HG02943 (cell line): ENCODE measurements at regions not wholly inside any gene's neighbourhood (a gene's known extent, or its start where the extent isn't known, plus 50 kb on each side); places are given as distances from the start of the nearest gene placed in this dataset.
A peak's percentile ranks its signal among the peaks of the same experiment; 100 is the strongest.

Experiments used
- ATAC-seq: cut with Tn5 transposase; IDR thresholded peaks from one replicate; pipeline ENCODE4 v1.9.1; 2021; ENCODE audit warnings: mild to moderate bottlenecking, low read depth, moderate library complexity; ENCODE audit not compliant: unreplicated experiment

GRCh38 chr5:6201631-6202030 lies 176.7 kb downstream of the MED10 start:
- no peak for ATAC-seq

- ATAC-seq, result no peak
These were observed 179.8 kb downstream of the MED10 start for GRCh38 chr5:6198531-6198930.

GRCh38 chr5:6197427-6197826 lies 180.9 kb downstream of the MED10 start:
- ATAC-seq, result no peak

- ATAC-seq, result no peak
These were observed 182.5 kb downstream of the MED10 start for GRCh38 chr5:6195711-6196358.

GRCh38 chr5:6194906-6195612 lies 183.3 kb downstream of the MED10 start:
- ATAC-seq, result no peak

- ATAC-seq, result no peak
These were observed 184.0 kb downstream of the MED10 start for GRCh38 chr5:6194261-6194875.

GRCh38 chr5:6193310-6193709 lies 185.0 kb downstream of the MED10 start:
- ATAC-seq, result no peak

- no peak for ATAC-seq
These were observed 187.5 kb downstream of the MED10 start for GRCh38 chr5:6190838-6191237.

- no peak for ATAC-seq
These were observed 189.4 kb downstream of the MED10 start for GRCh38 chr5:6188976-6189375.

- peak; percentile 91 for ATAC-seq
These were observed 190.0 kb downstream of the MED10 start for GRCh38 chr5:6188344-6188743.

GRCh38 chr5:6187501-6187900 lies 190.8 kb downstream of the MED10 start:
- ATAC-seq, result no peak

- ATAC-seq, result no peak
These were observed 192.8 kb downstream of the MED10 start for GRCh38 chr5:6185574-6185973.

- ATAC-seq, result no peak
These were observed 193.9 kb downstream of the MED10 start for GRCh38 chr5:6184481-6184880.

GRCh38 chr5:6183391-6184390 lies 194.7 kb downstream of the MED10 start:
- no peak for ATAC-seq

GRCh38 chr5:6182271-6182815 lies 196.0 kb downstream of the MED10 start:
- ATAC-seq, result no peak

- no peak for ATAC-seq
These were observed 196.5 kb downstream of the MED10 start for GRCh38 chr5:6181871-6182270.

GRCh38 chr5:6181147-6181729 lies 197.1 kb downstream of the MED10 start:
- ATAC-seq, result no peak

GRCh38 chr5:6180231-6180872 lies 198.0 kb downstream of the MED10 start:
- ATAC-seq, result no peak

GRCh38 chr5:6178846-6179532 lies 199.4 kb downstream of the MED10 start:
- no peak for ATAC-seq
